GM18508 (cell line): ENCODE measurements at regions not wholly inside any gene's neighbourhood (a gene's known extent, or its start where the extent isn't known, plus 50 kb on each side); places are given as distances from the start of the nearest gene placed in this dataset.

ENCODE experiments used
- ATAC-seq: cut with Tn5 transposase; IDR thresholded peaks from one replicate; pipeline ENCODE4 v1.9.1; 2021; ENCODE audit warnings: moderate number of reproducible peaks; ENCODE audit not compliant: insufficient read depth, unreplicated experiment

- ATAC-seq, result no peak
These were observed 198.1 kb upstream of the HABP2 start for GRCh38 chr10:113354711-113355110.

- ATAC-seq, result no peak
These were observed 195.8 kb upstream of the HABP2 start for GRCh38 chr10:113356794-113357680.

- ATAC-seq, result no peak
These were observed 195.1 kb upstream of the HABP2 start for GRCh38 chr10:113357681-113358300.

- no peak for ATAC-seq
These were observed 193.2 kb upstream of the HABP2 start for GRCh38 chr10:113359655-113360054.

- no peak for ATAC-seq
These were observed 192.0 kb upstream of the HABP2 start for GRCh38 chr10:113360870-113361269.

- no peak for ATAC-seq
These were observed 190.2 kb upstream of the HABP2 start for GRCh38 chr10:113362645-113363091.

- ATAC-seq, result no peak
These were observed 188.6 kb upstream of the HABP2 start for GRCh38 chr10:113364227-113364626.

- ATAC-seq, result no peak
These were observed 184.0 kb upstream of the HABP2 start for GRCh38 chr10:113368666-113369364.

GRCh38 chr10:113369365-113369694 lies 183.5 kb upstream of the HABP2 start:
- no peak for ATAC-seq

- ATAC-seq, result no peak
These were observed 176.4 kb upstream of the HABP2 start for GRCh38 chr10:113376428-113376827.

- ATAC-seq, result no peak
These were observed 173.8 kb upstream of the HABP2 start for GRCh38 chr10:113379091-113379490.

GRCh38 chr10:113381416-113381815 lies 171.4 kb upstream of the HABP2 start:
- ATAC-seq, result no peak

GRCh38 chr10:113381981-113382509 lies 170.8 kb upstream of the HABP2 start:
- ATAC-seq, result no peak

GRCh38 chr10:113382691-113383090 lies 170.2 kb upstream of the HABP2 start:
- no peak for ATAC-seq

- no peak for ATAC-seq
These were observed 168.7 kb upstream of the HABP2 start for GRCh38 chr10:113384181-113384580.

GRCh38 chr10:113385021-113385999 lies 167.5 kb upstream of the HABP2 start:
- no peak for ATAC-seq

- ATAC-seq, result no peak
These were observed 166.8 kb upstream of the HABP2 start for GRCh38 chr10:113386005-113386404.

- ATAC-seq, result no peak
These were observed 162.9 kb upstream of the HABP2 start for GRCh38 chr10:113389969-113390368.

- no peak for ATAC-seq
These were observed 162.0 kb upstream of the HABP2 start for GRCh38 chr10:113390896-113391295.

- no peak for ATAC-seq
These were observed 155.8 kb upstream of the HABP2 start for GRCh38 chr10:113397047-113397446.
